Osteoblast (primary cell): ENCODE measurements at regions not wholly inside any gene's neighbourhood (a gene's known extent, or its start where the extent isn't known, plus 50 kb on each side); places are given as distances from the start of the nearest gene placed in this dataset.
A peak's percentile ranks its signal among the peaks of the same experiment; 100 is the strongest.

ENCODE experiments used
- DNase-seq: peaks from one replicate; pipeline ENCODE4 v3.0.0; 2011; ENCODE audit warnings: low spot score, mixed read lengths; ENCODE audit not compliant: insufficient read length; ENCODE audit errors: missing footprints
- H2AFZ ChIP-seq: 2 replicates; pipeline ENCODE4 v1.6.0; 2011; ENCODE audit warnings: mild to moderate bottlenecking, low read length
- H3K27ac ChIP-seq: 2 replicates; pipeline ENCODE4 v1.5.1; 2011; ENCODE audit warnings: mild to moderate bottlenecking, low read depth, low read length, moderate library complexity
- H3K27me3 ChIP-seq: 2 replicates; pipeline ENCODE4 v1.6.0; 2012; ENCODE audit warnings: mild to moderate bottlenecking, control low read depth, inconsistent platforms, low read length, moderate library complexity; ENCODE audit not compliant: insufficient read depth
- H3K36me3 ChIP-seq: 2 replicates; pipeline ENCODE4 v1.5.1; 2011; ENCODE audit warnings: mild to moderate bottlenecking, low read length, control low read depth, moderate library complexity; ENCODE audit not compliant: insufficient read depth
- H3K4me1 ChIP-seq: 2 replicates; pipeline ENCODE4 v1.5.1; 2011; ENCODE audit warnings: mild to moderate bottlenecking, low read length, control low read depth, moderate library complexity; ENCODE audit not compliant: insufficient read depth
- H3K4me2 ChIP-seq: 2 replicates; pipeline ENCODE4 v1.6.0; 2011; ENCODE audit warnings: mild to moderate bottlenecking, low read length; ENCODE audit not compliant: insufficient read depth
- H3K4me3 ChIP-seq: fragments of 200-600 bp; sonication (generic); 3 replicates; pipeline ENCODE4 v1.5.1; 2012; ENCODE audit warnings: mild to moderate bottlenecking, low read length, inconsistent platforms; ENCODE audit not compliant: insufficient read depth
- H3K79me2 ChIP-seq: 2 replicates; pipeline ENCODE4 v1.6.0; 2012; ENCODE audit warnings: mild to moderate bottlenecking, low read length, control low read depth, inconsistent platforms; ENCODE audit not compliant: insufficient read depth
- H3K9me3 ChIP-seq: 2 replicates; pipeline ENCODE4 v1.5.1; 2011; ENCODE audit warnings: low read depth, low read length, control low read depth
- H4K20me1 ChIP-seq: 2 replicates; pipeline ENCODE4 v1.6.0; 2012; ENCODE audit warnings: mild to moderate bottlenecking, low read length, control low read depth; ENCODE audit not compliant: insufficient read depth
- CTCF ChIP-seq: IDR thresholded peaks from 2 replicates; pipeline ENCODE4 v1.5.1; 2011; ENCODE audit warnings: mild to moderate bottlenecking, low read depth, low read length, moderate library complexity; ENCODE audit errors: extremely low read depth

GRCh38 chr11:129695571-129696308, 119.9 kb upstream of the TMEM45B start:
- Histone ChIP-seq H2AFZ (peak overlapping the region; percentile 17), H3K9me3 (no peaks in the 10 kb centered on the region), H3K79me2 (no peaks in the 10 kb centered on the region), H3K36me3 (no peaks in the 10 kb centered on the region), H3K4me3 (peak overlapping the region; percentile 25), H4K20me1 (no peaks in the 10 kb centered on the region), H3K27ac (no peak overlapping the region), H3K4me1 (no peaks in the 10 kb centered on the region), H3K27me3 (peaks cover 18% of the 10 kb centered on the region), H3K4me2 (peak overlapping the region; percentile 57)
- peak; percentile 56 for TF ChIP-seq CTCF
- DNase-seq, result peak; percentile 82

GRCh38 chr11:129696309-129696989, 119.2 kb upstream of the TMEM45B start:
- Histone ChIP-seq H3K36me3 (no peaks in the 10 kb centered on the region), H3K27ac (no peak overlapping the region), H3K79me2 (no peaks in the 10 kb centered on the region), H4K20me1 (no peaks in the 10 kb centered on the region), H3K9me3 (no peaks in the 10 kb centered on the region), H2AFZ (no peak overlapping the region), H3K4me3 (no peak overlapping the region), H3K4me2 (no peak overlapping the region), H3K4me1 (no peaks in the 10 kb centered on the region), H3K27me3 (peaks cover 18% of the 10 kb centered on the region)
- no peak for DNase-seq
- TF ChIP-seq CTCF, result no peak

GRCh38 chr11:129698212-129698611, 117.4 kb upstream of the TMEM45B start:
- H3K36me3 ChIP-seq, result no peaks in the 10 kb centered on the region
- DNase-seq, result peak; percentile 73
- no peaks in the 10 kb centered on the region for H3K79me2 ChIP-seq
- H3K9me3 ChIP-seq, result no peaks in the 10 kb centered on the region
- no peak overlapping the region for H3K4me2 ChIP-seq
- H3K4me3 ChIP-seq, result no peak overlapping the region
- no peak for TF ChIP-seq CTCF
- H3K27ac ChIP-seq, result no peak overlapping the region
- no peak overlapping the region for H2AFZ ChIP-seq
- no peaks in the 10 kb centered on the region for H3K4me1 ChIP-seq
- H3K27me3 ChIP-seq, result peaks cover 21% of the 10 kb centered on the region
- no peaks in the 10 kb centered on the region for H4K20me1 ChIP-seq

- H3K9me3 ChIP-seq, result no peaks in the 10 kb centered on the region
- H3K4me3 ChIP-seq, result no peak overlapping the region
- H4K20me1 ChIP-seq, result no peaks in the 10 kb centered on the region
- no peaks in the 10 kb centered on the region for H3K79me2 ChIP-seq
- no peak overlapping the region for H3K27ac ChIP-seq
- no peaks in the 10 kb centered on the region for H3K4me1 ChIP-seq
- no peak overlapping the region for H2AFZ ChIP-seq
- no peak overlapping the region for H3K4me2 ChIP-seq
- peak; percentile 15 for TF ChIP-seq CTCF
- no peaks in the 10 kb centered on the region for H3K36me3 ChIP-seq
- DNase-seq, result peak; percentile 69
- H3K27me3 ChIP-seq, result peaks cover 21% of the 10 kb centered on the region
These were observed 115.8 kb upstream of the TMEM45B start for GRCh38 chr11:129699711-129700304.
